ENCODE measurements at regions not wholly inside any gene's neighbourhood (a gene's known extent, or its start where the extent isn't known, plus 50 kb on each side); places are given as distances from the start of the nearest gene placed in this dataset.

DNA sequence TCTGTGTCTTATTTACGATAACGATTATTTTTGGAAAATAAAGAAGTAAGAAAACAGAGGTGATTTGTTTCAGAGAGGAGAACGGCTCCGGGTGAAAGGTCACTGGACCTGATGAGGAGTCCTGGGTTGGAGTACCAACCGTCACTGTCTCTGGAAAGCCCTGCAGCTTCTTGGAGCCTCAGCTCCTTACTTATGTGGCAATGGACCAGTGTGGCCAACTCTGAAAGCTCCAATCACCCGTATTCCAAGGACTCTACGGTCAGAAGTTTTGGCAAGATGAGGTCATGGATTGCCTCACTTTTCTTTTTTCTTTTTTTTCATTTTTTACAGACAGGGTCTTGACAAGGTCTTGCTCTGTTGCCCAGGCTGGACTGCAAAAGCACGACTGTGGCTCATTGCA is 84.8 kb downstream of the KLF4 start:
- DNase-seq (ENCODE audit: low spot score): no peak
- no peak overlapping the region for H3K27ac Mint-ChIP-seq (ENCODE audit: unreplicated experiment)
- peaks cover 5% of the 10 kb centered on the region for H3K36me3 Mint-ChIP-seq (ENCODE audit: low read depth)
- peaks cover 6% of the 10 kb centered on the region for H3K9me3 Mint-ChIP-seq (ENCODE audit: low read depth)
- no peaks in the 10 kb centered on the region for H3K4me1 Mint-ChIP-seq (ENCODE audit: low read depth)
- no peak overlapping the region for H3K4me3 Mint-ChIP-seq (ENCODE audit: unreplicated experiment)
- TF ChIP-seq, protein P1, sequence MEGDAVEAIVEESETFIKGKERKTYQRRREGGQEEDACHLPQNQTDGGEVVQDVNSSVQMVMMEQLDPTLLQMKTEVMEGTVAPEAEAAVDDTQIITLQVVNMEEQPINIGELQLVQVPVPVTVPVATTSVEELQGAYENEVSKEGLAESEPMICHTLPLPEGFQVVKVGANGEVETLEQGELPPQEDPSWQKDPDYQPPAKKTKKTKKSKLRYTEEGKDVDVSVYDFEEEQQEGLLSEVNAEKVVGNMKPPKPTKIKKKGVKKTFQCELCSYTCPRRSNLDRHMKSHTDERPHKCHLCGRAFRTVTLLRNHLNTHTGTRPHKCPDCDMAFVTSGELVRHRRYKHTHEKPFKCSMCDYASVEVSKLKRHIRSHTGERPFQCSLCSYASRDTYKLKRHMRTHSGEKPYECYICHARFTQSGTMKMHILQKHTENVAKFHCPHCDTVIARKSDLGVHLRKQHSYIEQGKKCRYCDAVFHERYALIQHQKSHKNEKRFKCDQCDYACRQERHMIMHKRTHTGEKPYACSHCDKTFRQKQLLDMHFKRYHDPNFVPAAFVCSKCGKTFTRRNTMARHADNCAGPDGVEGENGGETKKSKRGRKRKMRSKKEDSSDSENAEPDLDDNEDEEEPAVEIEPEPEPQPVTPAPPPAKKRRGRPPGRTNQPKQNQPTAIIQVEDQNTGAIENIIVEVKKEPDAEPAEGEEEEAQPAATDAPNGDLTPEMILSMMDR (IDR thresholded peaks at IDR 0.05): no peak
- H3K27me3 Mint-ChIP-seq (ENCODE audit: low read depth): peaks cover 3% of the 10 kb centered on the region

DNA sequence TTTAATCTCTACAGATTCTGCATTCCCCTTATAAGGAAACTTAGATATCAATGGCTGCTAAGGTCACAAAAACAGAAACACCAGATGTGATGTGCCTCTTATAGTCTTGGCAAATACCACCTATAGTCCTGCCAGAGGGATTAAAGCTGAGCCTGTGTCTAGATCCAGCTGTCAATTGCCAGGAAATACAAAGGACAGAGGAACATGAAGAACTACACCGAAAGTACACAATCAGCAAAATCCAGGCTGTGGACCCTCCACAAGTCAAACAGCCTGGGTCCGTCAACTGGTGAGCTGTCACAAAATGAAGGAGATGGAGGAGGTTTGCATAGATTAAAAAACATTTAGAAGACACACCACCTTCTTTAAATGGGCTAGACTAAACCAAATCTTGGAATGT is 85.4 kb downstream of the KLF4 start:
- peaks cover 3% of the 10 kb centered on the region for H3K27me3 Mint-ChIP-seq (ENCODE audit: low read depth)
- H3K4me1 Mint-ChIP-seq (ENCODE audit: low read depth): no peaks in the 10 kb centered on the region
- peaks cover 6% of the 10 kb centered on the region for H3K9me3 Mint-ChIP-seq (ENCODE audit: low read depth)
- H3K27ac Mint-ChIP-seq (ENCODE audit: unreplicated experiment): no peak overlapping the region
- TF ChIP-seq, protein P1 (IDR thresholded peaks at IDR 0.05): no peak
- DNase-seq (ENCODE audit: low spot score): no peak
- no peak overlapping the region for H3K4me3 Mint-ChIP-seq (ENCODE audit: unreplicated experiment)
- peaks cover 5% of the 10 kb centered on the region for H3K36me3 Mint-ChIP-seq (ENCODE audit: low read depth)

DNA sequence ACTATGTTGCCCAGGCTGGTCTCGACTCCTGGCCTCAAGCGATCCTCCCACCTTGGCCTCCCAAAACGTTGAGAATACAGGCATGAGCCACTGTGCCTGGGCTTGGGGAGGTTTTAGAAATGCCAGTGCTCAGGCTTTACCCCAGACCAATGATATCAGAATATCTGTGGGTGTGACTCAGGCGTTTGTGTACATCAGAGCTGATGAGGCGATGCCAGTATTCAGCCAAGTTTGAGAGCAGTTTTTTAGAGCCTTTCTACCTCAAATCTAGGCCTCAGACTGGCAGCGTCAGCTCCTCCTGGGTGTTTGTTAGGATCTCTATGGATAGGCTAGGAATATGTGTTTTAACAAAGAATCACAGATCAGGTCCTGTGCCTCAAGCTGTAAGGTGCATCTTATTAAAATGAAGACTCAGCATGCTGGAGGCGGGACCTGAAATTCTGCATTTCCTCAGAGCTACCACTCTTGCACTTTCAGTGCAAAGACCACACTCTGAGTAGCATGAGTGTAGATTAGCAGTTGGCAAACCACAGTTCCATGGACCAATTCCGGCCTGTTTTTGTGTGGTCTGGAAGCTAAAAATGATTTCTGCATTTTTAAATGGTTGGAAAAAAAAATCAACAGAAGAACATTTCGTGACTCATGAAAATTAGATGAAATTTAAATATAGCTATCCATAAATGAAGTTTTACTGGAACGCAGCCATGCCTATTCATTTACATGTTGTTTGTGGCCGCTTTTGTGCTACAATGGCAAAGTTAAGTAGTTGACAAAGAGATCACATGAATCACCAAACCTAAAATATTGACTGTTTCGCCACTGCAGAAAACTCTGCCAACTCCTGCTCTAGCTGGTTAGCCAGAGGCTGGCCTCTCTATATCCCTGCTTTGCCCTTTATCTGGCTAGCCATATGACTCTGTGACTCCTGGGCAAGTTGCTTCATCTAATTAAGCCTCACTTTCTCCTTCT is 92.2 kb downstream of the KLF4 start:
- Mint-ChIP-seq H3K9me3 (ENCODE audit: low read depth) (peaks cover 6% of the 10 kb centered on the region), H3K36me3 (ENCODE audit: low read depth) (peaks cover 5% of the 10 kb centered on the region), H3K27me3 (ENCODE audit: low read depth) (peaks cover 9% of the 10 kb centered on the region), H3K27ac (ENCODE audit: unreplicated experiment) (no peak overlapping the region), H3K4me3 (ENCODE audit: unreplicated experiment) (no peak overlapping the region), H3K4me1 (ENCODE audit: low read depth) (no peaks in the 10 kb centered on the region)
- TF ChIP-seq, protein P1 (IDR thresholded peaks at IDR 0.05): no peak
- DNase-seq (ENCODE audit: low spot score): no peak

DNA sequence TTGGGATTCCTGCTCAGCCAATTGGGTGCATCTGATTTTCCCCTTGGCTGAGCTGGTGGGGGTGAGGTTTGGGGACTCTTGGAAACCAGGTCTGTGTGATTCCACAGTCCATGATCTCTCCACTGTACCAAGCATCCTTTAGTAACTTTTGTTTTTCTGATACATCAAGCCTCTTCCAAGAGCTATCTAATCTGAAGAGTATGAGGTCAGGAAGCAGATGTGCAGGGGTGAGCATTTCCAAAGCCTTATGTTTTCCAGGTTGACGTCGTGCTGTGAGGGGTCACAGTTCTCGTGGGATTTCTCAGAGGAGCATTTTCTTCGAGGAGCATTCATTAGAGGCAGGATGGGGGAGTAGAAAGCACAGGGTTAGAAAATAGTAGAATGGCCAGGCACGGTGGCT is 95.3 kb downstream of the KLF4 start:
- TF ChIP-seq, protein P1 (IDR thresholded peaks at IDR 0.05): no peak
- no peak overlapping the region for H3K4me3 Mint-ChIP-seq (ENCODE audit: unreplicated experiment)
- peaks cover 6% of the 10 kb centered on the region for H3K27me3 Mint-ChIP-seq (ENCODE audit: low read depth)
- no peaks in the 10 kb centered on the region for H3K36me3 Mint-ChIP-seq (ENCODE audit: low read depth)
- no peaks in the 10 kb centered on the region for H3K4me1 Mint-ChIP-seq (ENCODE audit: low read depth)
- no peaks in the 10 kb centered on the region for H3K9me3 Mint-ChIP-seq (ENCODE audit: low read depth)
- DNase-seq (ENCODE audit: low spot score): no peak
- H3K27ac Mint-ChIP-seq (ENCODE audit: unreplicated experiment): no peak overlapping the region

DNA sequence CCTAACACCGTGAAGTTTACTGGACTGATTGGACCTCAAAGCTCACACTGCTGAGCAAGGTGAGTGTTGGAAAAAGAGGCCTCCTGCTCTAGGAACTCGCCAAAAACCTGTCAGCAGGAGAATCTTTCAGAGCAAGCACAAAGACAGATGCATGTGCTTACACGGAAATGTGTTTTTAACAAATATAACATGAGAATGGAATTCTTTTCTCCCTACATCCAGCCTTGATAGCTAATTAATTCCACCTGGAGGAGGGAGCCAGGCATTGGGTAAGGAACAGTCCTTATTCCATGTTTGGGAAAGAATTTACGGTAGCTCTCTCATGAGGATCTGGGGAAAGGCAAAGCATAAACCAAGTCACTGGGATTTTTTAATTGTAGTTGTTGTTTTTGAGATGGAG is 98.8 kb downstream of the KLF4 start:
- Mint-ChIP-seq H3K4me1 (ENCODE audit: low read depth) (no peaks in the 10 kb centered on the region), H3K27ac (ENCODE audit: unreplicated experiment) (no peak overlapping the region)

More for the DNA sequence above, 98.8 kb downstream of the KLF4 start:
- no peak for DNase-seq (ENCODE audit: low spot score)
- no peaks in the 10 kb centered on the region for H3K36me3 Mint-ChIP-seq (ENCODE audit: low read depth)
- no peaks in the 10 kb centered on the region for H3K9me3 Mint-ChIP-seq (ENCODE audit: low read depth)
- no peak overlapping the region for H3K4me3 Mint-ChIP-seq (ENCODE audit: unreplicated experiment)
- TF ChIP-seq, protein P1 (IDR thresholded peaks at IDR 0.05): no peak
- H3K27me3 Mint-ChIP-seq (ENCODE audit: low read depth): peaks cover 6% of the 10 kb centered on the region
